ENCODE measurements at regions not wholly inside any gene's neighbourhood (a gene's known extent, or its start where the extent isn't known, plus 50 kb on each side); places are given as distances from the start of the nearest gene placed in this dataset.

- no peaks in the 10 kb centered on the region for H4K20me1 ChIP-seq (replicated peaks; ENCODE audit: control insufficient read depth, extremely low read depth, insufficient read depth, low read length)
- no TSS peak for BruUV-seq (replicated peaks)
- no peaks in the 10 kb centered on the region for H3K79me2 ChIP-seq (ENCODE audit: control insufficient read depth, insufficient read depth, low read length)
- no peaks in the 10 kb centered on the region for H3K9me3 ChIP-seq (replicated peaks; ENCODE audit: control insufficient read depth, insufficient read depth, low read length)
- FAIRE-seq = peak; percentile 98
- dilution Hi-C loops (cut with MboI; ENCODE audit: extremely low pct_ligation_motif_present, low sequenced_read_pairs) (no loop called here), intact Hi-C loops (cut with micrococcal nuclease) (loop anchor here (1.0 kb wide), 4 partner anchors 17 to 96 kb away; partner anchors contain the start of gene MED13L)
- CTCF ChIA-PET = interaction anchor here (0.6 to 2.4 kb wide), 8 partner anchors 12 to 321 kb away, joined by 3 to 15 read pairs (median 3); no protein-coding TSS in a partner anchor
- no peaks in the 10 kb centered on the region for H3K36me3 ChIP-seq (ENCODE audit: control insufficient read depth in 2 of 2, extremely low read depth in 1 of 2, insufficient read depth in 2 of 2, low read length in 2 of 2)
- POLR2A ChIA-PET = interaction anchor here (0.6 to 0.9 kb wide), 4 partner anchors 17 to 31 kb away, joined by 3 to 11 read pairs (median 4); no protein-coding TSS in a partner anchor
- DNase-seq (ENCODE audit: low read depth, low spot score) = peak; percentile 99
- TF ChIP-seq EZH2 (IDR thresholded peaks at IDR 0.05; ENCODE audit: borderline replicate concordance, low read depth, low read length, severe bottlenecking) (no peak), FOS (IDR thresholded peaks at IDR 0.05; ENCODE audit: borderline replicate concordance, insufficient read depth, low read length) (no peak), GATA2 (IDR thresholded peaks at IDR 0.05; ENCODE audit: insufficient read depth, insufficient read length, low read depth, low read length) (peak; percentile 24), POLR2AphosphoS5 (IDR thresholded peaks at IDR 0.05; ENCODE audit: insufficient read depth, low read depth, low read length) (peak; percentile 45), CTCF (IDR thresholded peaks at IDR 0.05; ENCODE audit: extremely low read depth in 1 of 2, insufficient read depth in 1 of 2, low read depth in 1 of 2, low read length in 2 of 2) (no peak), MAX (IDR thresholded peaks at IDR 0.05; ENCODE audit: insufficient read depth, insufficient read length) (no peak), MYC (IDR thresholded peaks at IDR 0.05; ENCODE audit: low read depth, low read length) (no peak), POLR2A (IDR thresholded peaks at IDR 0.05; ENCODE audit: low read depth, low read length) (peak; percentile 47), JUN (IDR thresholded peaks at IDR 0.05; ENCODE audit: borderline replicate concordance, insufficient read depth, insufficient read length, low read depth) (no peak)
- no peaks in the 10 kb centered on the region for H3K27me3 ChIP-seq (ENCODE audit: control insufficient read depth in 2 of 2, insufficient read depth in 2 of 2, low read length in 2 of 2)
- H3K27ac ChIP-seq (ENCODE audit: insufficient read depth, low read depth, low read length) = peak overlapping the region; percentile 68
- H3K4me2 ChIP-seq (ENCODE audit: insufficient read depth, low read length) = peak overlapping the region; percentile 53
- H3K9ac ChIP-seq (replicated peaks; ENCODE audit: extremely low read depth, insufficient read depth, low read length) = peak overlapping the region; percentile 55
- no peak overlapping the region for H3K4me3 ChIP-seq (replicated peaks in 1 of 3; ENCODE audit: insufficient read depth in 1 of 3, low read depth in 1 of 3, low read length in 3 of 3)
- peak overlapping the region; percentile 97 for H2AFZ ChIP-seq (ENCODE audit: low read depth, low read length)
- peaks cover 18% of the 10 kb centered on the region for H3K4me1 ChIP-seq (ENCODE audit: control insufficient read depth, extremely low read depth, insufficient read depth, low read length)
- no peaks in the 10 kb centered on the region for H3K9me1 ChIP-seq (replicated peaks; ENCODE audit: control insufficient read depth, extremely low read depth, insufficient read depth, low read length)
These were observed 81.6 kb upstream of the MED13L start for GRCh38 chr12:116358893-116359761.
